ENCODE measurements at regions not wholly inside any gene's neighbourhood (a gene's known extent, or its start where the extent isn't known, plus 50 kb on each side); places are given as distances from the start of the nearest gene placed in this dataset.

GRCh38 chr13:42393573-42394360, 121.8 kb downstream of the AKAP11 start:
- TF ChIP-seq CTCF (IDR thresholded peaks at IDR 0.05; ENCODE audit: low read depth, low read length) (no peak), POLR2A (IDR thresholded peaks at IDR 0.05; ENCODE audit: extremely low read depth, insufficient read length) (no peak), MYC (IDR thresholded peaks at IDR 0.05; ENCODE audit: low read depth, low read length) (no peak)

All from NB4 (cell line).